ENCODE measurements at regions not wholly inside any gene's neighbourhood (a gene's known extent, or its start where the extent isn't known, plus 50 kb on each side); places are given as distances from the start of the nearest gene placed in this dataset.
"Not testable (repeated sequence)": the region's sequence is repeated elsewhere in the genome, so short reads cannot be mapped to it uniquely, and the experiment has no call there.

GRCh38 chr1:147071142-147071541 lies 101.1 kb downstream of the PRKAB2 start:
- DNase-seq (ENCODE audit: low spot score): no peak
- in situ Hi-C loops (cut with MboI; ENCODE audit: low pct_unique_long_range_greater_than_20kb, low sequenced_read_pairs, unreplicated experiment): no loop called here
- no peak for TF ChIP-seq CTCF (IDR thresholded peaks at IDR 0.05; ENCODE audit: extremely low read depth, insufficient read depth, missing control alignments)

- in situ Hi-C loops (cut with MboI; ENCODE audit: low pct_unique_long_range_greater_than_20kb, low sequenced_read_pairs, unreplicated experiment): no loop called here
- peak; percentile 1 for DNase-seq (ENCODE audit: low spot score)
- no peak for TF ChIP-seq CTCF (IDR thresholded peaks at IDR 0.05; ENCODE audit: extremely low read depth, insufficient read depth, missing control alignments)
Measured at GRCh38 chr1:147062956-147063355, 109.3 kb downstream of the PRKAB2 start.

- in situ Hi-C loops (cut with MboI; ENCODE audit: low pct_unique_long_range_greater_than_20kb, low sequenced_read_pairs, unreplicated experiment); DNase-seq (ENCODE audit: low spot score): not testable (repeated sequence)
Measured at GRCh38 chr1:147061880-147062279, 110.4 kb downstream of the PRKAB2 start.

- no peak for TF ChIP-seq CTCF (IDR thresholded peaks at IDR 0.05; ENCODE audit: extremely low read depth, insufficient read depth, missing control alignments)
- in situ Hi-C loops (cut with MboI; ENCODE audit: low pct_unique_long_range_greater_than_20kb, low sequenced_read_pairs, unreplicated experiment): no loop called here
- no peak for DNase-seq (ENCODE audit: low spot score)
Measured at GRCh38 chr1:147053269-147053668, 115.1 kb downstream of the NBPF12 start.

GRCh38 chr1:147052677-147053076 lies 114.6 kb downstream of the NBPF12 start:
- no peak for TF ChIP-seq CTCF (IDR thresholded peaks at IDR 0.05; ENCODE audit: extremely low read depth, insufficient read depth, missing control alignments)
- no peak for DNase-seq (ENCODE audit: low spot score)
- in situ Hi-C loops (cut with MboI; ENCODE audit: low pct_unique_long_range_greater_than_20kb, low sequenced_read_pairs, unreplicated experiment): no loop called here

- DNase-seq (ENCODE audit: low spot score): no peak
- in situ Hi-C loops (cut with MboI; ENCODE audit: low pct_unique_long_range_greater_than_20kb, low sequenced_read_pairs, unreplicated experiment): no loop called here
- no peak for TF ChIP-seq CTCF (IDR thresholded peaks at IDR 0.05; ENCODE audit: extremely low read depth, insufficient read depth, missing control alignments)
Measured at GRCh38 chr1:147052143-147052542, 114.0 kb downstream of the NBPF12 start.

- TF ChIP-seq CTCF (IDR thresholded peaks at IDR 0.05; ENCODE audit: extremely low read depth, insufficient read depth, missing control alignments): no peak
- in situ Hi-C loops (cut with MboI; ENCODE audit: low pct_unique_long_range_greater_than_20kb, low sequenced_read_pairs, unreplicated experiment): no loop called here
Measured at GRCh38 chr1:147051136-147051535, 113.0 kb downstream of the NBPF12 start.

More at GRCh38 chr1:147051136-147051535, 113.0 kb downstream of the NBPF12 start:
- no peak for DNase-seq (ENCODE audit: low spot score)
